ENCODE measurements at regions not wholly inside any gene's neighbourhood (a gene's known extent, or its start where the extent isn't known, plus 50 kb on each side); places are given as distances from the start of the nearest gene placed in this dataset.

DNA sequence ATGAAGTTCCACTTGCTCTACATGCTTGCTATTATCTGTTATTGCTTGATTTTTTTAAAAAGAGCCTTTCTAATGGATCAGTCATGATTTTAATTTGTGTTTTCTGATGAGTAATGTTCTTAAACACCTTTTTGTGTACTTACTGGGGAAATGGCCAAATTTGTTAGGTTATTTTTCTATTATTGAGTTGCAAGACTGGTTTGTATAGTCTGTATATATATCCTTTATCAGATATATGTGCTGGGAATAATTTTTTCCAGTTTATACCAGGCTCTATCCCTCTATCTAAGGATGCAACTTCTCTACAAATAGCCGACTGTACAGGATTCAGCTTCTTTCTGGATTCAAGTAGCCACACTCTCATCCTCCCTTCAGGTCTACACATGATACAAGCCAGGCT, 65.6 kb upstream of the SEC61G start:
- no peak for TF ChIP-seq POLR2A (IDR thresholded peaks at IDR 0.05)
- TF ChIP-seq, protein P1, sequence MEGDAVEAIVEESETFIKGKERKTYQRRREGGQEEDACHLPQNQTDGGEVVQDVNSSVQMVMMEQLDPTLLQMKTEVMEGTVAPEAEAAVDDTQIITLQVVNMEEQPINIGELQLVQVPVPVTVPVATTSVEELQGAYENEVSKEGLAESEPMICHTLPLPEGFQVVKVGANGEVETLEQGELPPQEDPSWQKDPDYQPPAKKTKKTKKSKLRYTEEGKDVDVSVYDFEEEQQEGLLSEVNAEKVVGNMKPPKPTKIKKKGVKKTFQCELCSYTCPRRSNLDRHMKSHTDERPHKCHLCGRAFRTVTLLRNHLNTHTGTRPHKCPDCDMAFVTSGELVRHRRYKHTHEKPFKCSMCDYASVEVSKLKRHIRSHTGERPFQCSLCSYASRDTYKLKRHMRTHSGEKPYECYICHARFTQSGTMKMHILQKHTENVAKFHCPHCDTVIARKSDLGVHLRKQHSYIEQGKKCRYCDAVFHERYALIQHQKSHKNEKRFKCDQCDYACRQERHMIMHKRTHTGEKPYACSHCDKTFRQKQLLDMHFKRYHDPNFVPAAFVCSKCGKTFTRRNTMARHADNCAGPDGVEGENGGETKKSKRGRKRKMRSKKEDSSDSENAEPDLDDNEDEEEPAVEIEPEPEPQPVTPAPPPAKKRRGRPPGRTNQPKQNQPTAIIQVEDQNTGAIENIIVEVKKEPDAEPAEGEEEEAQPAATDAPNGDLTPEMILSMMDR (IDR thresholded peaks at IDR 0.05): no peak
